Inferior parietal cortex (tissue), 1 donor: ENCODE measurements at regions not wholly inside any gene's neighbourhood (a gene's known extent, or its start where the extent isn't known, plus 50 kb on each side); places are given as distances from the start of the nearest gene placed in this dataset.
"Not testable (repeated sequence)": the region's sequence is repeated elsewhere in the genome, so short reads cannot be mapped to it uniquely, and the experiment has no call there.

Source experiments
- DNase-seq: peaks from one replicate; pipeline ENCODE4 v3.0.0-alpha.2; 2016; ENCODE audit errors: extremely low spot score

DNA sequence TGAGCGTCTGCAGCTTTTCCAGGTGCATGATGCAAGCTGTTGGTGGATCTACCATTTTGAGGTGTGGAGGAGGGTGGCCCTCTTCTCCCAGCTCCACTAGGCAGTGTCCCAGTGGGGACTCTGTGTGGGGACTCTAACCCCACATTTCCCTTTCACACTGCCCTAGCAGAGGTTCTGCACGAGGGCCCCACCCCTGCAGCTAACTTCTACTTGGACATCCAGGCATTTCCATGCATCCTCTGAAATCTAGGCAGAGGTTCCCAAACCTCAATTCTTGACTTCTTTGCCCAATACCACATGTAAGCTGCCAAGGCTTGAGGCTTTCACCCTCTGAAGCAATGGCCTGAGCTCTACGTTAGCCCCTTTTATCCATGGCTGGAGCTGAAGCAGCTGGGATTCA is 61.4 kb upstream of the HGFAC start:
- DNase-seq = not testable (repeated sequence)

DNA sequence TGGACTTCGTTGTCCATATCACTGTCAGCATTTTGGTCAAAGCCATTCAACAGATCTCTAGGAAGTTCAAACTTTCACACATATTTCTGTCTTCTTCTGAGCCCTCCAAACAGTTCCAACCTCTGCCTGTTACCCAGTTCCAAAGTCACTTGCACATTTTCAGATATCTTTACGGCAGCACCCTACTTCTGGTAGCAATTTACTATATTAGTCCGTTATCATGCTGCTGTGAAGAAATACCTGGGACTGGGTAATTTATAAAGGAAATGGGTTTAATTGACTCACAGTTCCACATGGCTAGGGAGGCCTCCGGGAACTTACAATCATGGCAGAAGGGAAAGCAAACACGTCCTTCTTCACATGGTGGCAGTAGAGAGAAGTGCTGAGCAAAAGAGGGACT is 60.6 kb upstream of the HGFAC start:
- DNase-seq = not testable (repeated sequence)

DNA sequence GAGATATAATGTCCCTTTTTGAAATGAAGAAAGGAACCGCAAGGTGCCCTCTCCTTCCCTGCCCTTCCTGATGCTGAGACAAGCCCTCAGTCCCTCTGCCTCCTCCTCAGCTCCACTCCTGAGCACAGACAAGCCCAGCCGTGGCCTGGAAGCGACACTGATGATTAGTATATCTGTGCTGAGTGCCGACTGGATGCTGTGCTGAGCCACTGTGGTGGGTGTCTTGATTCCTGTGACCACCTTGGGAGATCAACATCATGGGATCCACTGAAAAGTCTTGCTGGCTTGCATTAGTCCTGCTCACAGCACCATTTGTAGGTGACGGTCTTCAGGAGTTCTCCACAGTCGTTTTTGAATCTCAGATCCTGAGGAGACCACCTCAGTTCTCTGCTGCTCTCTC is 59.5 kb upstream of the HGFAC start:
- no peak for DNase-seq

DNA sequence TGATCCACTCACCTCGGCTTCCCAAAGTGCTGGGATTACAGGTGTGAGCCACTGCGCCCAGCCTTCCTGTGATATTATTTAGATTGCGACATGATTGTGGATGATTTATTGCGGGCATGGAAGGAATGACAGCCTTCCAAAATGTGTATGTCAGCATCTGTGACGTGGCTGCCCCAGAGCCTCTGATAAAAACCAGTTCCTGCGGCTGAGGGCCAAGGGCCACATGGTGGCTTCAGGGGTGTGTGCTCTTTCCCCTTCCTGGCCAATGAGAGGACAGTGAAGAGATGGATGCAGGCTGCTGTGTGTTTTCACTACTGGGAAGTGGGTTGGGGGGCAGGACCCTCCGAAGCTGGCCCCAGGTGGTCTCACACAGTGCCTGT is 57.4 kb upstream of the HGFAC start:
- no peak for DNase-seq

DNA sequence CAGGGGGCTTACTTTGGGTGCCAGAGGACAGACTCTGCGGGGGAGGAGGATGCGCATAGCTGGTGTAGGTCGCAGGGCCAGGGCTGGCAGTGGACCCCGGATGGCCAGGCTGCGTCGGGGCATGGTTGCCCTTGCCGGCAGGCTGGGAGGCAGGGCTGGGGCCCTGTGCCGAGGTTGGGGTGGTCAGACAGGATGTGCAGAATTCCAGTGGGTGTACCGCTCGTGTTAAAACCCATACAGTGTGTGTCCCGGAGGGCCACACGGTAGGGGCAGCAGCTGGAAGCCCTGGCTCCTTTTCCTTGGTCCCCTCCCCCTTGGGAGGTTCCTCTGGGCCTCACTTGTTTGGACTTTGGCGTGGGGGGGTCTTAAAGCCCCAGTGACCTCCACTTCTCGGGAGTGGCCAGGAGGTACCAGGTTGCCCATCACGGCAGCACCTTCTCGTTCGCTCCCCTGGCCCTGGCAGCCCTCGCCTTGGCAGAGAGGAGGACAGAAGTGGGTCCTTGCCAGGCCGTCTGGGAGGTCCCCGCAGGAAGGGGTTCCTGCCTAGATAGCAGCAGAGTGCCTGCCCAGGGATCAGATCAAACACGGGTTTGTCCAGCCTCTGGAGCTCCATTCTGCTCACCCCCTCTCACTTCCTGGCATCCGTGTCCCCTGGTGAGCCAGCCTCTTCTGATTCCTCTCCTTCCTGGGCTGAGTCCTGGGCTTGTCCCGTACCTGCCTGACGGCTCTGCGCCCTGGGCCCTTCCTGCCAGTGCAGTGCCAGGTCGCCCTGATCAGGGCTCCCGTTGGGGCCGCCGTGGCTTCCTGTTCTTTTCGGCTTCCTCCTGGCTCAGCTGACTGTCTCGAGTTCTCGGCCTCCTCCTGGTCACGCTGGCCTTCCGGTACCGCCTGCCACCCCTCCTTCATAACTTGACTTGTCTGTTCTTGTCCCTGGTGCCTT is 56.7 kb upstream of the HGFAC start:
- DNase-seq = no peak

DNA sequence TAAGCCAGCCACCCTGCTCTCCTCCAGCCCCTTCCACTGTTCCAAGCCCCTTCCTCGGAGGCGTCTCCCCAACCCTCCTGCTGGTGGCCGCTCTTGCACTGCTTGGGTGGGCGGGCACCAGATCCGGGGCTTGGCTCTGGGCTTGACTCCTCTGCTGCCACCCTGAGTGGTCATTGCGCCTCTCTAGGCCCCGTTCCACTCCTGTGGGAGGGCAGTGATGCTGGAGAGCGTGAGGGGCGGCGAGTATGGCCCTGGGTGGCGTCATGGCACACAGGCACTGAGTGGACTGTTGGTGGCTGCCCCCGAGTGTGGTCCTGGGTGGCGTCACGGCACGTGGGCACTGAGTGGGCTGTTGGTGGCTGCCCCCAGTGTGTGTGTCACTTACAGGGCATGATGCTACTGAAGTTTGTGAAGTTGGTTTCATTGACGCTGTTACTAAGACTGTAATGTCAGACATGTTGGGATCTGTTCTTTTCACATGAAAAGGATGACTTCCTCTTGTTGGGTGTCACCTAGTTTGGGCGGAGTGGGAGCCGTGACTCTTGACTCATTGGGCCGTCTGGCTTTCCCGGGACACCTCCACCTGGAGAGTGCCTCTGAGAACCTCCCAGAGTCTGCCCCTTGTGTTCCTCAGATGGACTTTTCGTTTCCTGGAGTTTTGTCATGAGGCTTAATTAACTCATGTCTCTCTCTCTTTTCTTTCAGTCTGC is 55.9 kb upstream of the HGFAC start:
- no peak for DNase-seq

DNA sequence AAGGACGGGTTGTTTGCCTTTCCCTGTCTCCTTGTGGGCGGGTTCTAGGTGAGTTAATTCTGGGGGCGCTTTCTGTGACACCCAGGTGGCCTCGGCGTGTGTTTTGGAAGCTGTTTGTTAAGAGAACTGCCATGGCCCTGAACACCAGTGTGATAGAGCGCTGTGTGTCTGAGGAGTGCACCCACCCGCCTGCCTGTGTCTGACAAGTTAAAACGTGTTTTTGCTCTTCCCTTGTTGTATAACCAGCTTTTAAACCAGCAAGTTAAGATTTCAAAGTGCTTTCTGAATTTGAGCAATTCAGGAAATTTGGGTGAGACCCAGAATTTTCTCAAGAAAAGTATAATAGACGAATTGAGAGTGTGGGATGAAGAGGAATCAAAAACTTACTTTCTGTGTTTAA is 55.2 kb upstream of the HGFAC start:
- DNase-seq = no peak

DNA sequence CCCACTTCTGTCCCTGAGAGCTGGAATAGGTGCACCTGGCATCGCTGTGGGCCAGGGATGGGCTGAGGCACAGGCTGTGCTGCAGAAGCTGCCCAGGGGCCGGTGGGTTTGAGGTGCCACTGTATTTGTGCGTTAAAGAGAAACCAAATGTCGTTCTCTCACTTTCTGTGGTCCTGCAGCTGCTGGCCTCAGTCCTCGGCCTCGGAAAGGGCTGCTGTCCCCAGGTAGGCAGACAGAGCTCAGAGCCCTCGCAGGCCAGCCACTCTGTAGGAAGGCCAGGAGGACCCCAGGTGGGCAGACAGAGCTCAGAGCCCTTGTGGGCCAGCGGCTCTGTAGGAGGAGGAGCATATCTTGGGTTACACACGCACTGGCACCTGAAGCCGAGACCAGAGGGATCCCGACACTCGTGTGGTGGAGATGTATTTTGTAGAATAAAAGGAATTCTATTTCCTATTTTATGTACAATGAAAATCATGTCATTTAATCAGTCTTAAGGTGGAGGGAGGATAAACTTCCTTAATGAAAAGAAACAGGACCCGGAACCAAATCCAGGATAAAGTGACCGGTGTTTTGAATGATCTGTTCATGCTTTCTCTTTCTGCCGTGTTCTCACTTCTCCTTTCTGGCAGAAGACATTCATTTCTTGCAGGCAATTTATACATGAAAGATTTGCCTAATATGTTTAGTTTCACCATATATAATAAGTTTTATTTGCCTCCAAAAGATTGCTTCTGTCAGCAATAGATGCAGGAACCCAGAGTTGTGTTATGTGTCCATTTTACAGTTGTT is 54.4 kb upstream of the HGFAC start:
- DNase-seq = no peak

DNA sequence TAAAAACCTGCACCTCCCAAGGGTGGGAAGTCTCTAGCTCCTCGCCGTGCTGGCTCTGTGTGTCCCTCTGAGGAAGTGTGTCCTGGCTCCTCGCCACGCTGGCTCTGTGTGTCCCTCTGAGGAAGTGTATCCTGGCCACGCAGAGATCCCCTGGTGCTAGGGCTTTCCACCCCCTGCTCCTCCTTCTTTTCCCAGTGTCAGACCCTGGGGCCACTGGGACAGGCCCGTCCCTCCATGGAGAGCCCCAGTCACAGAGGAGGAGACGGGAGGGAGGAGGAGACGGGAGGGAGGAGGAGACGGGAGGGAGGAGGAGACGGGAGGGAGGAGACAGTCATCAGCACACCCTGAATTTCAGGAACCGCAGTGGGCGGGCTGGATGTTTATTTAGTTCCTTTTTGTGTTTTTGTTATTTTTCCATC is 53.8 kb upstream of the HGFAC start:
- DNase-seq = peak; percentile 45

DNA sequence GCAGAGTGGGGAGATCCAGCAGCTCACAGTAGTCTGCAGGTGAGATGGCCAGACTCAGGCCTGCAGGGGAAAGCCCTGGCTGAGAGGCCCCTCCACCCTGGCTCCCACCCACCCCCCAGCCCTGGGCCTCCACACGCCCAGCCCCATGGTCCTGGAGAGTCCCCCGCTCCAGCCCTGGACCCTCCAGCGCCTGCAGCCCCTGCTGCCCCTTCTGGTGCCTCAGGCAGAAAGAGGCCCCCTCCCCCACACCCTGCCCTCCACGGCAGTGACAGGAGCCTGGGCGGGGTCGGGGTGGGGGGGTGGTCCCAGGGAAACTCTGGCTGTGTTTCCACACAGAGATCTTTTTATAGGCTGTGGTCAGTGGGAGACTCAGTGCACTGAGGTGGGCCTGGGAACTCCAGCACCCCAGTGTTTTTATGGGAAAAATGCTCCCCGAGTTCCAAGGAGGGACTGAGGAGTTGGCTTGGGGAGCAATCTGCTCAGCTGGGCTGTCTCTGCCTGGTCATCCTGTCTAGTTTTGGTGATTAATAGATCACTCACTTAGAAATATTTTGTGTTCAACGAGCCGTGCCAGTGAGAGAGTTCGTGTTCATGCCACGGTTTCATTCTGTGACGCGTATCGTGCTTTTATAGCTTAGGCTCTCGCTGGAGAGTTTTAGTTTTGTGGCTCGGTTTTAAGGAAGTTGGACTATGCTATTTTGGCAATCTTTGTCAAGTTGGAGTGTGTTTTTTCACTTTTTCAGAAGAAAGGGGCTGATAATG is 53.1 kb upstream of the HGFAC start:
- DNase-seq = no peak

DNA sequence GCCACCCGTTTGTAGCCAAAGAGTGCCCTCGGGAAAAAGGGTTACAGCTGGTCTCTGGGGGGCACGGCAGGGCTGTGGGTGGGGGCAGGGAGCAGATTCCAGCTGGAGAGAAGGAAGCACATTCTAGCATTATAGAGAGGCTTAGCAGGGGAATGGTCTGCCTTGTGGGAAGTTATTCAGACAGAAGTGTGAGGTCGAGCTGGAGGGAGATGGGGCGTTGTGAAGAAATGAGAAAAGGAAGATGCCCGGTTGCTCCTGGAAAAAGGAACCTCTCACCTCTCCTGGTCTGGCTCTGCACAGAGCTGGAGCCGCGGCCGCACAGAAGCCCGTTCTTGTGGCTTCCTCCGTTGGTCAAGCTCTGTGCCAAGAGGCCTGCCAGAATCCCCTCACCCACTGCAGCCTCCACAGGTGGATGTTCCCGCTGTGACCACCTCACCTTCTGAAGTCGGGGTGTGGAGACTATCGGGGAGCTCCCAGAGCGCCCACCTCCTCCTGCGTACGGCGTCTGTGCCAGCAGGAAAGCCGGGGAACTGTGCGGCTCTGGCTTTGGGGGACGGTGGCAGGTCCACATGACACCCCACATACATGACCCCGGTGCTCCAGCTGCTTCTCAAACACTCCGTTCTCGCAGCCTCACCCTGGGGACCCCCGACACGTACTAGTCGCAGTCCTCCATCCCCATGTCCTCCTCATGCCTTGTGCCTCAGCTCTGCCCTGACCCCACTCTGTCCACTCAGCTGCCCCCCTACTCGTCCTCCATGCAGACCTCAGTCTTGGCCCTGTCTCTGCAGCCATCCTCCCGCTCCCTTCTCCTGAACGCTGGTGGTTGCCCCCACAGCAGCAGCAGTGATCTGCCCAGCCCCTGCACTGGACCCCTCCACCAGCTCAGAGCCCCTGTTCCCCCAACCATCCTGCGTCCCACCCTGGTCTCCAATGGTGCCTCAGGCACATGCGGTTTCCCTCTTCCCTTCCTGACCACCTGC is 52.2 kb upstream of the HGFAC start:
- DNase-seq = no peak

DNA sequence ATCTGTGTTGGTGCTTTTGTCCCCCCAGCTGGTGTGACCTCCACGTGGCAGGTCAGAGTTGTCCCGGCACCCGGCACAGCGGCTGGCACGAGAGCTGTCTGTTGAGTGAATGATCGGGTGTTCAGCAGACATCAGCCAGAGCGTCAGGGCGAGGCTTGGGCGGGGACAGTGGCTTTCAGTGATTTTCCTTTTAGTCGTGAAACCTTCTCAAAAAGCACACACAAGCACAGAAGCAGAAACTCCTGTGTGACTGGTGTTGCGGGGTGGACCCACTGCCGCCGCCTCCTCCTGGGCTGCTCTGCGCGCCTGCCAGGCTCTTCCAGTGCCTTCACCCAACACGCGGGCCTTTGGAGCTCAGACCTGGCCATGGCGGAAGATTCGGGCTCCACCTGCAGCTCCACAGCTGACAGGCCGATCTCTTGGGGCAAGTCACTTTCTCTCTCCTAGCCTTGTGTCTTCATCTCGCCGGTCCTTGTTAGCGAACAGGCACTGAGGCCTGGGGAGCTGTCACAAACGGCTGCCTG is 51.4 kb upstream of the HGFAC start:
- no peak for DNase-seq

DNA sequence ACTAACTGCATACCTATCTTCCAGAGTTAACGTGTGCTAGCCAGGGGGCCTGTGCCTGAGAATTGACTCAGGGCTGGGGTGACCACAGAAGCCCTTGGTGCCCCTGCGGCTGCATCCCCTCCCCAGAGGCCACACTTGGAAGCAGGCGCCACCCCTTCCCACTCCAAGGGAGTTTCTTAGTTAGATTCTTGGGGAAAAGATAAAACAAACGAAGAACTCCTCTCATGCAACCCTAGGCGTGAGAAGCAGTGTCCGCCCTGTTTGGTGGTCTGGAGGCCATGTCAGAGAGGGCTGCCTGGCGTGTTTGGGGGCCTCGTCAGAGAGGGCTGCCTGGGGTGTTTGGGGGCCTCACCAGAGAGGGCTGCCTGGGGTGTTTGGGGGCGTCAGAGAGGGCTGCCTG is 50.3 kb upstream of the HGFAC start:
- no peak for DNase-seq
